GM18909 (cell line): ENCODE measurements at regions not wholly inside any gene's neighbourhood (a gene's known extent, or its start where the extent isn't known, plus 50 kb on each side); places are given as distances from the start of the nearest gene placed in this dataset.

ENCODE experiments used
- ATAC-seq: cut with Tn5 transposase; IDR thresholded peaks from one replicate; pipeline ENCODE4 v1.9.1; 2021; ENCODE audit warnings: mild to moderate bottlenecking; ENCODE audit not compliant: unreplicated experiment, poor library complexity

DNA sequence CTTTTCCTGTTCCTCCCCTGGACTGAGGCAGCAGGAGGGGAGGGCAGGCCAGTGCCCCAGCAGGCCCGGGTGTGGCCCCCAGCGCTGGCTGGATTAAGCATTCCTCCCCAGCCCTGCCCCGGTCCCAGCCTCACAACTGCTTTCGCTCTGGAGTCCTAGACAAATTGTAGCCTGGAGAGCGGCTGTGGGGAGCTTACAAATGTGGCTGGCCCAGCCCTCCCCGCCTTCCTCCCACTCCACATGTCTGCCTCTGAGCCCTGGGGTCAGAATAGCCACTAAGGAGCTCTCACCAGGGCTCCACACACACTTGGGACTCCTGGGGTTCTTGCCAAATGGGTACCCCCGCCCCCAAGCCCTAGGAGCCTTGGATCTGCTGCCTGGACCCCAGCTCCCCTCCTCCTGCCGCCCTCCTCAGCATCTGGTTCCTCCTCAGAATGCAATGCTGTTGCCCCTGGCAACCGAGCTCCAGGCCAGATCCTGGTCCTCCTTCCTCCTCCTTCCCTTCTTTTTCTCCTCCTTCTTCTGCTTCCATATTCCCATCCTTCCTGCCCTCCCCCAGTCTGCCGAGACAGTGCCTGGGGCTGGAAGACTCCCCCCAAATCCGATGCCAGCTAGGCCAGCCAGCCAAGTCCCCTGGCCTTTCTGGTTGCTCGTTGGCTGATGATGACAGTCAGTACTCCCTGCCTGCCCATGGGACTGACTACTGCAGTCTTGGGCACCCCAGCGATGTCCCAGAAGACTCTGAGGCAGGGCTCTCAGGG is 91.1 kb downstream of the LINGO1 start:
- no peak for ATAC-seq

DNA sequence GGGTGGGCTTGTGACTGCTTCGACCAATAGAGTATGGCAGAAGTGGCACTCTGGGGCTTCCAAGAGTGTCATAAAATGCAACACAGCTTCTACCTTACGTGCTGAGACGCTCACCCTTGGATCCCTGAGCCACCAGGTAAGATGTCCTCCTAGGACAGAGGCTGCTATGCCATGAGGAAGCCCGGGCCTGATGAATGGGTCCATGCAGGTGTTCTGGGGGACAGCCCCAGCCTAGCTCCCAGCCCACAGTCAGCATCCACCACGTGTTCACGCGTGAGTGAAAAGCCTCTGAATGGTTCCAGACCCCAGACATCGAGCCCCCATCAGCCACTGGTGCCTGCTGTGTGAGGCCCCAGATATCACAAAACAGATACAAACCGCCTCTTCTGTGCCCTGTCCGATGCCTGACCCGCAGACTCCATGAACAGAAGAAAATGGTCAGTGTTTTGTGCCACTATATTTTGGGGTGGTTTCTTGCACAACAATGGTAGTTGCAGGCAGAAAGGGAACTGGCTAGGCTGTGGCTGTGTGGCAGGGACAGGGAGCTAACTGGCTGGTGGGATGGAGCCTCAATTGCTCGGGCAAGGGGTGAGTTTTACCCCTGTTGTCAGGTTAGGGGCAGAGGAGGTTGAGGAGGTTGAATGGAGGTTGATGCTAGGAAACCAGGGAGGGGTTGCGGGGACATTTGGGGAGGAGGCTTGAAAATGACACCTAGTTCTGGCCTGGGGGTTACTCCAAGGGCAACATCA is 92.2 kb downstream of the LINGO1 start:
- no peak for ATAC-seq

DNA sequence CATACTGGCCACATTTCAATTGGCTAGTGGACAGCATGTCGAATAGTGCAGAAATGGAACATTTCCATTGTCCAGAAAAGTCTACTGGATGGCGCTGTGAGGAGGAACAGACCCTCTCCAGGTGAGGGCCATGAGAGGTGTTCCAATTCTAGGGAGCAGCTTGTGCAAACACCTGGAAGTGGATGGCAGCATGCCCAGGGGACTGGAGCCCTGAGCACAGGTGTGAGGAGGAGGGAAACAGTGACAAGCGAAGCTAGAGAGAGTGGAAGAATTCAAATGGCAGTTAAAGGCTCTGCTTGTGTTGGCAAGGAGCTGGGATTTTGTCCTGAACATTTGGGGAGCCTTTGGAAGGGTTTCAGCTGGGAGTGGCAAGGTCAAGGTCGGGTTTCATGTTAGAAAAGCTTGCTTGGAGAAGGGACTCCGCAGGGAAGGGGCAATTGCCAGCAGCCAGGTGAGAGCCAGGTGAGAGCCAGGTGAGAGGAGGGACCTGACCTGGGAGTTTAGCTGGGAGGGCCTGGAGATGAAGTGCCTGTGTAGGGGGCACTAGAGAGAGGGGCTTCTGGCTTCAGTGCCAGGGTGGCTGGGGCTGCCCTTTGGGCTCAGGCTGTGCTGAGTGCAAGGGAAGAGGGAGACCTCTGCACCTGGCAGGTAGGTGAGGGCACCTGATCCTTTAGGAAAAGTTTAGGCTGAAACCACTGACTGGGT is 93.8 kb downstream of the LINGO1 start:
- ATAC-seq, result no peak

DNA sequence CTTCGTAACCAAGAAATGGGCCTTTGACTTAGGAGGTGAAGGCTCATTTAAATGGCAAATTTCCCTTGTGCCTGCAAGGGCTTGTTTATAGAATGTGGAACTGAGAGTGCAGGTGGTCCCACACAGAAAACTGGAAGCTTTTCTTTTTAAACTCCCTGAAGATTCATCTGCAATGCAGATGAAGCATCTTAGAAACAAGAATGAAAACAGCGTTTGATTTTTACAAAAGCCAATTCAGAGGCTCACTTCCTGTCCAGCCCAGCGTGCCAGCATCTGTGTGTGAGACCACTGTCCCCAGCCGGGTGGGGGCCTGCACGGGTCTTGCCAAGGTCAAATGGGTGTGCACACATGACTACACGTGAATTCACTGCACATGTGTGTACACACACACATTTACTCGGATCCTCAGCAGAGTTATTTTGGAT is 94.7 kb downstream of the LINGO1 start:
- ATAC-seq, result peak; percentile 73

DNA sequence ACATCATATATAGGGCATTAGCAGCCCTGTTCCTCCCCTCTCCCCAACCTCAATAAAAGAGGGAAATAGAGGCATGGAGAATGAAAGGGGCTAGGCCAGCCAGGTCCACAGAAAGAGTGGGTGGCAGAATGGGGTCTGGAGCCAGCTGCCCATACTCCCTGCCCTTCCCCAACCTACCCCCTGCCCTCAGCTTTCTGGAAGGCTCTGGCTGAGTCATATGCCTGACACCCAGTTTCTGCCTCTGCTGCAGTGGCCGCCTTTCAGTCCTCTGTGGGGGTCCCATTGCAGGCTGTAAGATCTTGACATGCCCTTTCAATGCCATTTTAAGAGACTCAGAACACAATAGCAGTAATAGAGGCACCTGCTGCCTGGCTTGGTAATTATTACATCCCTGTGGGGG is 95.7 kb downstream of the LINGO1 start:
- ATAC-seq, result no peak

DNA sequence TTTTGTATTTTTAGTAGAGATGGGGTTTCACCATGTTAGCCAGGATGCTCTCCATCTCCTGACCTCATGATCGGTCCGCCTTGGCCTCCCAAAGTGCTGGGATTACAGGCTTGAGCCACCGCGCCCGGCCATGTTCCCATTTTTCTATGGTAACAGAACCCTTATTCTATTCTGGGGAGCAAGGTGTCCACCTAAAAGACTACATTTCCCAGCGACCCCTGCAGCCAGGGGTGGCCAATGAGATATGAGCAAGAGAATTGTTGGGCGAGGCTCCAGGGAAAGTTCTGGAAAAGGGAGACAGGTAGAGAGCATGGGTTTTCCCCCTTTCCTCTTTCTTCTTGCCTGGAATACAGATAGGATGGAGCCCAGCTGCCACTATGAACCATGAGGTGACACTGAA is 96.9 kb downstream of the LINGO1 start:
- ATAC-seq, result no peak
